Heart left ventricle (tissue), 16 donors: ENCODE measurements at regions not wholly inside any gene's neighbourhood (a gene's known extent, or its start where the extent isn't known, plus 50 kb on each side); places are given as distances from the start of the nearest gene placed in this dataset.
"Not testable (repeated sequence)": the region's sequence is repeated elsewhere in the genome, so short reads cannot be mapped to it uniquely, and the experiment has no call there.

ENCODE experiments used
- ATAC-seq, 4 donors: fragments of 200-7000 bp; cut with Tn5 transposase; one replicate each; pipeline ENCODE4 v1.9.1; 2020 to 2022; ENCODE audit warnings: moderate library complexity in 4 of 4, mild to moderate bottlenecking in 3 of 4, moderate number of reproducible peaks in 1 of 4
- DNase-seq, 5 donors: peaks; one replicate each; pipeline ENCODE4 v3.0.0-alpha.2; 2020
- H3K27ac ChIP-seq, 12 donors: fragments of 200-600 bp; sonication (generic) in 4 of 12; one replicate each; pipeline versions ENCODE4 v1.5.0 to v1.8.0; 2016 to 2022; ENCODE audit warnings: mild to moderate bottlenecking in 2 of 12
- H3K27me3 ChIP-seq, 9 donors: fragments of 200-600 bp; sonication (generic) in 2 of 9; one replicate each; pipeline versions ENCODE4 v1.5.1 to v1.8.0; 2016 to 2022; ENCODE audit warnings: mild to moderate bottlenecking in 3 of 9
- H3K36me3 ChIP-seq, 9 donors: fragments of 200-600 bp; sonication (generic) in 2 of 9; one replicate each; pipeline versions ENCODE4 v1.5.0 to v1.8.0; 2018 to 2022; ENCODE audit warnings: mild to moderate bottlenecking in 2 of 9
- H3K4me1 ChIP-seq, 12 donors: fragments of 200-600 bp; sonication (generic) in 4 of 12; one replicate each; pipeline versions ENCODE4 v1.5.0 to v1.8.0; 2016 to 2022; ENCODE audit warnings: mild to moderate bottlenecking in 3 of 12
- H3K4me3 ChIP-seq, 12 donors: fragments of 200-600 bp; sonication (generic) in 4 of 12; one replicate each; pipeline versions ENCODE4 v1.5.0 to v1.8.0; 2017 to 2022; ENCODE audit warnings: mild to moderate bottlenecking in 9 of 12, moderate library complexity in 4 of 12
- H3K9me3 ChIP-seq, 12 donors: fragments of 200-600 bp; sonication (generic) in 4 of 12; one replicate each; pipeline versions ENCODE4 v1.5.0 to v1.8.0; 2016 to 2022; ENCODE audit warnings: mild to moderate bottlenecking in 1 of 12
- CTCF ChIP-seq, 12 donors: fragments of 200-600 bp; sonication (generic) in 4 of 12; IDR thresholded peaks; one replicate each; pipeline versions ENCODE4 v1.5.0 to v1.8.0; 2018 to 2022; ENCODE audit warnings: antibody characterized with exemption in 12 of 12, mild to moderate bottlenecking in 5 of 12
- POLR2A ChIP-seq, 2 donors: fragments of 450-650 bp; IDR thresholded peaks; one replicate each; pipeline ENCODE4 v1.6.1; 2017; ENCODE audit warnings: antibody characterized with exemption in 2 of 2, mild to moderate bottlenecking in 2 of 2, moderate library complexity in 2 of 2
- WGBS, 4 donors: extraction: QIAGEN DNeasy Blood & Tissue Kit in 2 of 4; methylation state at CpG; one replicate each; pipeline versions ENCODE4 v1.1.5 to v1.1.7; 2013 to 2018; 5-methylcytosine and 5-hydroxymethylcytosine counted together
- intact Hi-C, 10 donors: fragments of 100-400 bp; cut with DNase I; formaldehyde crosslinking; loops; one replicate each; pipeline versions ENCODE4 v1.11.1 to v1.14.2; 2022
- donor health status: ischemic (EF 13 %, LVEDD 7.1; RV severe dilation, severe dysfunction).
- donor health status: healthy with polysubstance abuse.
- donor health status: DM: no; HTN: yes; CAD: no.
- donor health status: DM: no; HTN: no; CAD: no.
- donor health status: ischemic (EF 25% LVEDD 6.9; RV normal size, moderate dysfunction).
- donor health status: ischemic (EF 25% LVEDD 5.7; RV mildly dilated, moderate dysfunction).
- donor health status: healthy.
- donor health status: DM: yes; HTN: yes; CAD: no.
- donor health status: ischemic (EF 35%, LVEDD 5.7; RV mildly dilated, moderate dysfunction).
- donor health status: nonischemic (EF 11% LVEDD 7.7; RV severe dilation, severe dysfunction).
- donor health status: DM: yes; HTN: yes; CAD: no.
- donor health status: PGD.
- donor health status: ischemic (EF 29% LVEDD 5.4; RV normal size, mild dysfunction).
- donor health status: nonischemic (EF 23%, LVEDD 6.1; RV moderate dilation, normal function).

DNA sequence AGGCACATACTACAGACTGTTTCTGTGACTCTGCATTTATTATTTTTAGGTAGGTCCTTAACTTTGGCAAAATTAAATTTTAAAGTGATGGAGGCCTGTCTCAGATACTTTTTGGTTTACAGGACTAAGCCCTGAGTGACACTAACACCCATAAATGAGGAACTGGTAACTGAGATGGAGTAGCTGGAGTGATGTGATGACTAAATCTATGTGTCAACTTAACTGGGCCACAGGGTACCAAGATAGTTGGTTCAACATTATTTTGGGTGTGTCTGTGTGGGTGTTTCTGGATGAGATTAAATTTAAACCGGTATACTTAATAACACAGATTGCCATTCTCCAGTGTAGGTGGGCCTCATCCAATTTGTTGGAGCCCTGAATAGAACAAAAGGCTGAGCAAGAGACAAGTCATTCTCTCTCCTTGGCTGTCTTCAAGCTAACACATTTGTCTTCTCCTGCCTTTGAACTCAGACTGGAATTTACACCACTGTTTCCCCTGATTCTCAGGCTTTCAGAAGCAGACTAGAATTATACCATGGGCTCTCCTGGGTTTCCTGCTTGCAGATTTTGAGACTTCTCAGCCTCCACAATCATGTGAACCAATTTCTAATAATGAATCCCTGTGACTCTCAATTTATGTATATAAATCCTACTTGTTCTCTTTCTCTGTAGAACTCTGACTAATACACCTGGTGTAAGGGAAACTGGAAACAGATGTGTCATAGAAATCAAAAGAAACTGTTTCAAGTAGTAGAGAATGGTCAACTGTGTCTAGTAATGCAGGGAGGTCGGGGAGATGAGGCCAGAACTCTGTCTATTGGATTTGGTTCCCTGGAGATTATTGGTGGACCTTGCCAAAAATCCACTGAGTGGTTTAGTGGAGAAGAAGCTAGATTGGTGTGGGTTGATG lies 579.2 kb downstream of the EPM2A start:
- Histone ChIP-seq H3K9me3 (peaks cover 0 to 21% (median 8%) of the 10 kb centered on the region in 12 donors), H3K4me3 (no peak overlapping the region), H3K27ac (no peak overlapping the region), H3K36me3 (no peaks in the 10 kb centered on the region), H3K27me3 (no peaks in the 10 kb centered on the region), H3K4me1 (no peaks in the 10 kb centered on the region)
- 67 to 80% (median 71%) methylated on average over 2 of the region's 2 CpGs for WGBS, 4 donors
- TF ChIP-seq CTCF (IDR thresholded peaks at IDR 0.05) (no peak), POLR2A (IDR thresholded peaks at IDR 0.05) (no peak)
- no peak for DNase-seq
- intact Hi-C loops = no loop called here
- ATAC-seq = no peak

DNA sequence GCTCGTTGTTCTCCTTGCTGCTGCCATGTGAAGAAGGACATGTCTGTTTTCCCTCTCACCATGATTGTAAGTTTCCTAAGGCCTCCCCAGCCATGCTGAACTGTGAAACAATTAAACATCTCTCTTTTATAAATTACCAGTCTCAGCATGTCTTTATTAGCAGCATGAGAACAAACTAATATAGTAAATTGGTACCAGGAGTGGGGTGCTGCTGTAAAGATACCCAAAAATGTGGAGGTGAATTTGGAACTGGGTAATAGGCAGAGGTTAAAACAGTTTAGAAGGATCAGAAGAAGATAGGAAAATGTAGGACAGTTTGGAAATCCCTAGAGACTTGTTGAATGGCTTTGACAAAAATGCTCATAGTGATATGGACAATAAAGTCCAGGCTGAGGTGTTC lies 576.7 kb downstream of the EPM2A start:
- ATAC-seq = not testable (repeated sequence)
- peaks cover 0 to 21% (median 8%) of the 10 kb centered on the region in 12 donors for H3K9me3 ChIP-seq

GRCh38 chr6:145159921-145160320 lies 575.4 kb downstream of the EPM2A start:
- DNase-seq = no peak
- intact Hi-C loops = no loop called here
- Histone ChIP-seq H3K27ac (no peak overlapping the region), H3K4me1 (no peaks in the 10 kb centered on the region), H3K27me3 (no peaks in the 10 kb centered on the region), H3K4me3 (no peak overlapping the region), H3K36me3 (no peaks in the 10 kb centered on the region), H3K9me3 (peaks cover 0 to 21% (median 8%) of the 10 kb centered on the region in 12 donors)
- TF ChIP-seq CTCF (IDR thresholded peaks at IDR 0.05) = no peak
- no peak for TF ChIP-seq POLR2A (IDR thresholded peaks at IDR 0.05)
- ATAC-seq = no peak

More for the DNA sequence above, 576.7 kb downstream of the EPM2A start:
- H3K27ac ChIP-seq, DNase-seq, H3K27me3 ChIP-seq, H3K4me3 ChIP-seq, H3K36me3 ChIP-seq, H3K4me1 ChIP-seq, intact Hi-C loops: not testable (repeated sequence)
- 75 to 87% (median 80%) methylated on average over 1 of the region's 1 CpG for WGBS, 4 donors

- Histone ChIP-seq H3K4me1 (no peaks in the 10 kb centered on the region), H3K27ac (no peak overlapping the region), H3K4me3 (no peak overlapping the region), H3K27me3 (no peaks in the 10 kb centered on the region), H3K36me3 (no peaks in the 10 kb centered on the region), H3K9me3 (peaks cover 0 to 21% (median 8%) of the 10 kb centered on the region in 12 donors)
- ATAC-seq = no peak
- intact Hi-C loops = no loop called here
- DNase-seq = no peak
- 90 to 97% (median 91%) methylated on average over 1 of the region's 1 CpG for WGBS, 4 donors
- no peak for TF ChIP-seq CTCF (IDR thresholded peaks at IDR 0.05)
- TF ChIP-seq POLR2A (IDR thresholded peaks at IDR 0.05) = no peak
Measured at GRCh38 chr6:145161501-145161900, 573.8 kb downstream of the EPM2A start.
